HS-27A (cell line): ENCODE measurements at regions not wholly inside any gene's neighbourhood (a gene's known extent, or its start where the extent isn't known, plus 50 kb on each side); places are given as distances from the start of the nearest gene placed in this dataset.

Source experiments
- DNase-seq: peaks from one replicate; pipeline ENCODE4 v3.0.0-alpha.2; 2012; ENCODE audit warnings: low read depth, missing footprints

GRCh38 chr4:153137677-153138630, 66.3 kb upstream of the TRIM2 start:
- DNase-seq = no peak

GRCh38 chr4:153138736-153139135, 65.5 kb upstream of the TRIM2 start:
- no peak for DNase-seq

GRCh38 chr4:153140294-153140693, 63.9 kb upstream of the TRIM2 start:
- no peak for DNase-seq

GRCh38 chr4:153141238-153141637, 63.0 kb upstream of the TRIM2 start:
- no peak for DNase-seq

- no peak for DNase-seq
These were observed 61.4 kb upstream of the TRIM2 start for GRCh38 chr4:153142700-153143438.

- no peak for DNase-seq
These were observed 60.5 kb upstream of the TRIM2 start for GRCh38 chr4:153143527-153144348.

GRCh38 chr4:153146031-153146430, 58.2 kb upstream of the TRIM2 start:
- DNase-seq = no peak

GRCh38 chr4:153146961-153147360, 57.3 kb upstream of the TRIM2 start:
- DNase-seq = no peak

GRCh38 chr4:153148791-153149190, 55.5 kb upstream of the TRIM2 start:
- no peak for DNase-seq

GRCh38 chr4:153151535-153152455, 52.4 kb upstream of the TRIM2 start:
- no peak for DNase-seq

- DNase-seq = no peak
These were observed 51.5 kb upstream of the TRIM2 start for GRCh38 chr4:153152501-153153338.

- DNase-seq = no peak
These were observed 50.8 kb upstream of the TRIM2 start for GRCh38 chr4:153153339-153153871.

- DNase-seq = no peak
These were observed 50.0 kb upstream of the TRIM2 start for GRCh38 chr4:153154007-153154975.
